ENCODE measurements at regions not wholly inside any gene's neighbourhood (a gene's known extent, or its start where the extent isn't known, plus 50 kb on each side); places are given as distances from the start of the nearest gene placed in this dataset.

GRCh38 chr13:100754459-100754858 is 79.9 kb upstream of the TMTC4 start:
- Histone ChIP-seq H3K4me1 (ENCODE audit: low read depth) (no peaks in the 10 kb centered on the region), H3K4me3 (no peak overlapping the region), H3K36me3 (no peaks in the 10 kb centered on the region), H3K9me3 (ENCODE audit: low read depth) (no peaks in the 10 kb centered on the region), H3K27ac (no peak overlapping the region), H3K27me3 (no peaks in the 10 kb centered on the region)
- TF ChIP-seq CTCF (IDR thresholded peaks at IDR 0.05; ENCODE audit: low read depth, low read length): no peak
- DNase-seq (ENCODE audit: low read depth in 1 of 2, low spot score in 1 of 2): no peak

GRCh38 chr13:100753376-100753775 is 78.8 kb upstream of the TMTC4 start:
- TF ChIP-seq CTCF (IDR thresholded peaks at IDR 0.05; ENCODE audit: low read depth, low read length): no peak
- Histone ChIP-seq H3K9me3 (ENCODE audit: low read depth) (no peaks in the 10 kb centered on the region), H3K27ac (no peak overlapping the region), H3K36me3 (no peaks in the 10 kb centered on the region), H3K4me1 (ENCODE audit: low read depth) (no peaks in the 10 kb centered on the region), H3K27me3 (no peaks in the 10 kb centered on the region), H3K4me3 (no peak overlapping the region)
- no peak for DNase-seq (ENCODE audit: low read depth in 1 of 2, low spot score in 1 of 2)

- H3K4me1 ChIP-seq (ENCODE audit: low read depth): no peaks in the 10 kb centered on the region
- no peaks in the 10 kb centered on the region for H3K36me3 ChIP-seq
- H3K9me3 ChIP-seq (ENCODE audit: low read depth): no peaks in the 10 kb centered on the region
- no peaks in the 10 kb centered on the region for H3K27me3 ChIP-seq
- no peak overlapping the region for H3K4me3 ChIP-seq
- no peak for TF ChIP-seq CTCF (IDR thresholded peaks at IDR 0.05; ENCODE audit: low read depth, low read length)
- H3K27ac ChIP-seq: no peak overlapping the region
- no peak for DNase-seq (ENCODE audit: low read depth in 1 of 2, low spot score in 1 of 2)
These were observed 77.2 kb upstream of the TMTC4 start for GRCh38 chr13:100751826-100752225.

- no peaks in the 10 kb centered on the region for H3K27me3 ChIP-seq
- DNase-seq (ENCODE audit: low read depth in 1 of 2, low spot score in 1 of 2): no peak
- no peaks in the 10 kb centered on the region for H3K9me3 ChIP-seq (ENCODE audit: low read depth)
- H3K27ac ChIP-seq: no peak overlapping the region
- H3K4me1 ChIP-seq (ENCODE audit: low read depth): no peaks in the 10 kb centered on the region
- no peak for TF ChIP-seq CTCF (IDR thresholded peaks at IDR 0.05; ENCODE audit: low read depth, low read length)
- H3K4me3 ChIP-seq: no peak overlapping the region
- no peaks in the 10 kb centered on the region for H3K36me3 ChIP-seq
These were observed 72.5 kb upstream of the TMTC4 start for GRCh38 chr13:100746953-100747683.

- Histone ChIP-seq H3K4me3 (no peak overlapping the region), H3K27me3 (no peaks in the 10 kb centered on the region), H3K4me1 (ENCODE audit: low read depth) (no peaks in the 10 kb centered on the region), H3K27ac (no peak overlapping the region), H3K36me3 (no peaks in the 10 kb centered on the region), H3K9me3 (ENCODE audit: low read depth) (no peaks in the 10 kb centered on the region)
- TF ChIP-seq CTCF (IDR thresholded peaks at IDR 0.05; ENCODE audit: low read depth, low read length): no peak
- DNase-seq (ENCODE audit: low read depth in 1 of 2, low spot score in 1 of 2): no peak
These were observed 63.7 kb upstream of the TMTC4 start for GRCh38 chr13:100738176-100738855.
